Stomach (tissue), 4 donors: ENCODE measurements at regions not wholly inside any gene's neighbourhood (a gene's known extent, or its start where the extent isn't known, plus 50 kb on each side); places are given as distances from the start of the nearest gene placed in this dataset.

ENCODE experiments used
- EP300 ChIP-seq: sonication (generic); formaldehyde crosslinking; IDR thresholded peaks from one replicate; pipeline ENCODE4 v1.6.1; 2017; ENCODE audit warnings: antibody characterized with exemption
- POLR2A ChIP-seq, 4 donors: fragments of 450-650 bp; IDR thresholded peaks; one replicate each; pipeline ENCODE4 v1.6.1; 2016; ENCODE audit warnings: antibody characterized with exemption in 4 of 4, control low read depth in 2 of 4, mild to moderate bottlenecking in 1 of 4, moderate library complexity in 1 of 4
- TF ChIP-seq, protein P1 (sequence below), 7 experiments: fragments of 450-650 bp in 4 of 7; fragments of 200-600 bp in 3 of 7; sonication (generic) in 3 of 7; IDR thresholded peaks; one replicate each; pipeline ENCODE4 v1.5.1; 2016 to 2019; ENCODE audit warnings: antibody characterized with exemption in 7 of 7, control low read depth in 2 of 7, mild to moderate bottlenecking in 1 of 7

DNA sequence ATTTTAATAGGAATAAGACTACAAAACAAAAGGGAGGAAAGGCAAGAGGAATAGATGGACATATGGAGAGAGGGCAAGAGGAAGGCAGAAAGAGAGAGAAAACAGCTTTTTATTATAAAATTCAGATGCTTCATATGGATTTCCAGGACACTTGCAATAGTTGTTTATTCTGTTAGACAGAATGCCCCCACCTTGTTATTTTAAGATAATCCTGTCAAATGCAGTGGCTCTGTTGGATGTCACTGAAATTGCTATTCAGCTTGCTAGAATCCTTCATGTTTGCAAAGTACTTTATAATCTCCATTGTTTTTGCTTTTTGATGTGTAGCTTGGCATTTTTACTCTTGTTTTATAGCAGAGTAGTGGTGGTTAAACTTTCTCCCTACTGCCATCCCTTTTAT, 432.4 kb upstream of the AZI2 start:
- TF ChIP-seq POLR2A (IDR thresholded peaks at IDR 0.05), result no peak
- TF ChIP-seq, protein P1, sequence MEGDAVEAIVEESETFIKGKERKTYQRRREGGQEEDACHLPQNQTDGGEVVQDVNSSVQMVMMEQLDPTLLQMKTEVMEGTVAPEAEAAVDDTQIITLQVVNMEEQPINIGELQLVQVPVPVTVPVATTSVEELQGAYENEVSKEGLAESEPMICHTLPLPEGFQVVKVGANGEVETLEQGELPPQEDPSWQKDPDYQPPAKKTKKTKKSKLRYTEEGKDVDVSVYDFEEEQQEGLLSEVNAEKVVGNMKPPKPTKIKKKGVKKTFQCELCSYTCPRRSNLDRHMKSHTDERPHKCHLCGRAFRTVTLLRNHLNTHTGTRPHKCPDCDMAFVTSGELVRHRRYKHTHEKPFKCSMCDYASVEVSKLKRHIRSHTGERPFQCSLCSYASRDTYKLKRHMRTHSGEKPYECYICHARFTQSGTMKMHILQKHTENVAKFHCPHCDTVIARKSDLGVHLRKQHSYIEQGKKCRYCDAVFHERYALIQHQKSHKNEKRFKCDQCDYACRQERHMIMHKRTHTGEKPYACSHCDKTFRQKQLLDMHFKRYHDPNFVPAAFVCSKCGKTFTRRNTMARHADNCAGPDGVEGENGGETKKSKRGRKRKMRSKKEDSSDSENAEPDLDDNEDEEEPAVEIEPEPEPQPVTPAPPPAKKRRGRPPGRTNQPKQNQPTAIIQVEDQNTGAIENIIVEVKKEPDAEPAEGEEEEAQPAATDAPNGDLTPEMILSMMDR (IDR thresholded peaks at IDR 0.05), result no peak
- TF ChIP-seq EP300, result no peak
